HG03442 (cell line): ENCODE measurements at regions not wholly inside any gene's neighbourhood (a gene's known extent, or its start where the extent isn't known, plus 50 kb on each side); places are given as distances from the start of the nearest gene placed in this dataset.
"Not testable (repeated sequence)": the region's sequence is repeated elsewhere in the genome, so short reads cannot be mapped to it uniquely, and the experiment has no call there.

Source experiments
- ATAC-seq: cut with Tn5 transposase; IDR thresholded peaks from one replicate; pipeline ENCODE4 v1.9.1; 2021; ENCODE audit warnings: mild to moderate bottlenecking, moderate library complexity; ENCODE audit not compliant: unreplicated experiment

- ATAC-seq: no peak
Measured at GRCh38 chr9:107838766-107839165, 349.2 kb upstream of the KLF4 start.

GRCh38 chr9:107836300-107836699 lies 346.7 kb upstream of the KLF4 start:
- ATAC-seq: no peak

DNA sequence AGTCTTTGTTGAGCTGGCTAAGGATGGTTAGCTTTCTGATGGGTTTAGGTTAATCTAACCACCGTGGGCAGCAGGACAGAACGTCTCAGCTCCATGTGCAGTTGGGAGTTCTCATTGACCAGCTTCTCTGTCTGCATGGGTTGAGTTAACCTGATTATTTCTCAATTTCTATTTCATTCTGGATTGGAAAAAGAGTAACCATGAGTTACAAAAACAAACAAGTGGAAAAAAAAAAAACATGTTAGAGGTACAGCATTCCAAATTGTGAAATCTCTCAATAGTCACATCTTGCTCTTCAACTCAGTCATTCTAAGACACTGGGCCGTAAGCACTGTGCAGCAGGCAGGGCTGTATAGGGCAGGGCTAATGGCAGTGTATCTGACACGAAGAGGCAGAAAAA lies 343.7 kb upstream of the KLF4 start:
- no peak for ATAC-seq

GRCh38 chr9:107832871-107833270 lies 343.3 kb upstream of the KLF4 start:
- no peak for ATAC-seq

GRCh38 chr9:107830479-107830878 lies 340.9 kb upstream of the KLF4 start:
- no peak for ATAC-seq

GRCh38 chr9:107827884-107828283 lies 338.3 kb upstream of the KLF4 start:
- no peak for ATAC-seq

DNA sequence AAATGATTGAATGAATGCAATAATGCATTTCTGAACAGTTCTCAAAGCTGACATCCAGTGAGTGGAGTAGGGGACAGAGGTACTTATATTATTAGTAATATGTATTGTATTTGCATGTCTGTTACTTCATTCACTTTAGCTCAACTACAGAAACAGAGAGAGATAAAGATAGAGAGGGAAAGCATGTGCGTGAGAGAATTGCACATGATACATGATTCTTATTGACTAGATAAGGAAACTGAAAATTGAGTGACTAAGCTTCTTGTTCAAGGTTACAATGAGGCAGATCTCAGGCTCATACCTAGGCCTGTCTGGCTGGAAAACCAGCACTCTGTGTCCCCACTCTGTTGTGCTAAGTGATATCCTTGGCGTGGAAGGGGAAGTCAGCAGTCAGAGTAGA lies 337.7 kb upstream of the KLF4 start:
- peak; percentile 82 for ATAC-seq

DNA sequence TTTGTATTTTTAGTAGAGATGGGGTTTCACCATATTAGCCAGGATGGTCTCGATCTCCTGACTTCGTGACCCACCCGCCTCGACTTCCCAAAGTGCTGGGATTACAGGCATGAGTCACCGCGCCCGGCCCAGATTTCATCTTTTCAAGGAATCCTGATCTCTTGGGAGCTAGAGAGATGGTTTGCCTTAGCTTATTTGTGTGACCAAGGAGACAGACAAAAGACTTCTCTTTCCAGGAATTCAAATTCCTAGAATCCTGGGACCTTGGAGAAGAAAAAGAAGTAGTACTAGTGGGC lies 337.1 kb upstream of the KLF4 start:
- not testable (repeated sequence) for ATAC-seq

DNA sequence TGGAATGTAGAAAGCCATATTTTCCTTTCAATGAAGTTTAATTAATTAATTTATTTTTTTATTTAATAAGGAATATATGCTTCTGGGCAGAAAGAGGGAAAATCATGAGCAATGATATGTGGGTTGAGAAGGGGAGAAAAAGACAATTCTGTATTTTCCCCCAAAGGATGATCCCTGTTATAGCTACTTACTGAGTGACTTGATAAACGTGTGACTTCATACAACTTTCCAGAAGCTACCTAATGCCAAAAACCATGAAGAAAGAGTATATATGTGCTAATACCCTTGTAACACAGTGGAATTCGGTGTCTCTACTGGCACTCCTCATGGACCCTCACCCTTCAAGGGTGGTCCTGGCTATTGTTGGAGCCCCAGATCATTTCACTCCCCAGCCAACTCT lies 335.0 kb upstream of the KLF4 start:
- no peak for ATAC-seq

DNA sequence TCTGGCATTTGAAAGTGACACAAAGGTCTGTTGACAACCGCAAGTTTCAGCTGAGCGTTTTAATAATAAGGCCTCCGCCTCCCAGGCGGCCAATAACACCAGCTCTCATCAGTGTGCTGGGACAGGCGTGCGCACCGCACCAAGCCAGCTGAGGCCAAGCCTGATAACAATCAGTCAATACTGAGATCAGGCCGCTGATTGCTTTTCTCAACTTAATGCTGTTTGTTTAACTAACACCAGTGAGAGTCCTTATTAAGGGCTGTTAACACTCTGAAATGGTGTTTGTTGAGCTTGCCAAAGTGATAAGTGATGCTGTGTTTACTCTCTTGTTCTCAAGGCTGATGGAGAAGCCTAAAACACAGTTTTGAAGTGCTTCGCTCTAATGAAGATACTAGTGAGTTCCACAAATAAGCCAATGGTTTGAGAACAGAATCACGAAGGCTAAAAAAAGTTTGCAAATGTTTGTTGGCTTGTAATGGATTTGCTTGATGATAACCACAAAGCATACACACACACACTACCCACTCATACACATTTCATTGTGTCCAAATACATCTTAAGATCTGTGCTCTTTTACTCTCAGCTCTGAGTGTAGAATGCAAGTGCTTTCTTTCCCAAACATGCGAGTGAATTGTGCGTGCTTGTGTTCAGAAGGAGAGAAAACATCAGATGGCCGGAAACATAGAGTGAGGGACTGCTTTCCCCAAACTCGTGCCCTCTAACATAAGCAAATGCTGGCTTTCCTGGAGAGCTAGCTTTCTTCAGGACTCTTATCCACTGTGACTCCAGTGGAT lies 330.4 kb upstream of the KLF4 start:
- no peak for ATAC-seq

GRCh38 chr9:107818503-107818829 lies 328.9 kb upstream of the KLF4 start:
- ATAC-seq: not testable (repeated sequence)

DNA sequence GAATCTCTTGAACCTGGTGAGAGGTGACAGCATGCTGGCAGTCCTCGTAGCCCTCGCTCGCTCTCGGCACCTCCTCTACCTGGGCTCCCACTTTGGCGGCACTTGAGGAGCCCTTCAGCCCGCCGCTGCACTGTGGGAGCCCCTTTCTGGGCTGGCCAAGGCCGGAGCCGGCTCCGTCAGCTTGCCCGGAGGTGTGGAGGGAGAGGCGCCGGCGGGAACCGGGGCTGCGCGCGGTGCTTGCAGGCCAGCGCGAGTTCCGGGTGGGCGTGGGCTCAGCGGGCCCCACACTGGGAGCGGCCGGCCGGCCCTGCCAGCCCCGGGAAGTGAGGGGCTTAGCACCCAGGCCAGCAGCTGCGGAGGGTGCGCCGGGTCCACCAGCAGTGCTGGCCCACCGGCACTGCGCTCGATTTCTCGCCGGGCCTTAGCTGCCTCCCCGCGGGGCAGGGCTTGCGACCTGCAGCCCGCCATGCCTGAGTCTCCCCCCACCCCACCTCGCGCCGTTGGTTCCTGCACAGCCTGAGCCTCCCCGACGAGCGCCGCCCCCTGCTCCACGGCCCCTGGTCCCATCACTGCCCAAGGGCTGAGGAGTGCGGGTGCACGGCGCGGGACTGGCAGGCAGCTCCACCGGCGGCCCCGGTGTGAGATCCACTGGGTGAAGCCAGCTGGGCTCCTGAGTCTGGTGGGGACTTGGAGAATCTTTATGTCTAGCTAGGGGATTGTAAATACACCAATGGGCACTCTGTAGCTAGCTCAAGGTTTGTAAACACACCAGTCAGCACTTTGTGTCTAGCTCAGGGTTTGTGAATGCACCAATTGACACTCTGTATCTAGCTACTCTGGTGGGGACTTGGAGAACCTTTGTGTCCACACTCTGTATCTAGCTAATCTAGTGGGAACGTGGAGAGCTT lies 328.3 kb upstream of the KLF4 start:
- not testable (repeated sequence) for ATAC-seq

GRCh38 chr9:107816561-107817021 lies 327.0 kb upstream of the KLF4 start:
- peak; percentile 55 for ATAC-seq

DNA sequence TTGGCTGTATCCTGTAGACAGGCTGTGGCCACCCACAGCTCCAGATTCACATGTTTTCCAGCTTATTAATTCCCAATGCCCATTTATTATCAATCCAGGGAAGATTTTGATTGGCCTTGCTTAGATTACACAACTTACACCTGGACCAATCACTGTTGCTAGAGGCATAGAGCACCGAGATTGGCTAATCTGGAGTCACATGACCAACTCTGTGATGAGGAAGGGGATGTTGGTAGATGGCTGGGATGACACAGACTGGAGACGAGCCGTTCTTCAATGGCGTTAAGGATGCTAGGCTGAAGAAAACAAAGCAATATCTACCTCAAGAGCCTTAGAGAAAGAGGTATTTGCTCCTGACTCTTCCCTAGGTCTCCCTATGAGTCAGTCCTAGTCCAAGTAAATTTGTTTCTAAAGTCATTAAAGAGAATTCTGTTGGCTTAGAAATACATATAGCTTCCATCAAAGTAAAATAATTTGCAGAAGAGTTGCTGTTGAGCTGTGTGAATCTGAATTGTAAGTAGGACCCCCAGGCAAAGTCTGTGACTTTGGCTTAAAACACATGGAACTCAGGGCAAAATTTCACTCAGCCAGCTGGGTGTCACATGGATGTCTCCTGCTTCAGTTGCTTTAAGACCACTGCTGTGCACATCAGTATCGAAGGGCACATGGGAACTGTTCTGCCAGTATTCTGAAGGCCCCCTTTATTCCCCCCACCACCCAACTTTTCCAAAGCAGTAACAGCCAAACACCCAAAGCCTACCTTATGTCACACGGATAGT lies 326.4 kb upstream of the KLF4 start:
- peak; percentile 24 for ATAC-seq

- no peak for ATAC-seq
Measured at GRCh38 chr9:107813287-107813686, 323.7 kb upstream of the KLF4 start.

DNA sequence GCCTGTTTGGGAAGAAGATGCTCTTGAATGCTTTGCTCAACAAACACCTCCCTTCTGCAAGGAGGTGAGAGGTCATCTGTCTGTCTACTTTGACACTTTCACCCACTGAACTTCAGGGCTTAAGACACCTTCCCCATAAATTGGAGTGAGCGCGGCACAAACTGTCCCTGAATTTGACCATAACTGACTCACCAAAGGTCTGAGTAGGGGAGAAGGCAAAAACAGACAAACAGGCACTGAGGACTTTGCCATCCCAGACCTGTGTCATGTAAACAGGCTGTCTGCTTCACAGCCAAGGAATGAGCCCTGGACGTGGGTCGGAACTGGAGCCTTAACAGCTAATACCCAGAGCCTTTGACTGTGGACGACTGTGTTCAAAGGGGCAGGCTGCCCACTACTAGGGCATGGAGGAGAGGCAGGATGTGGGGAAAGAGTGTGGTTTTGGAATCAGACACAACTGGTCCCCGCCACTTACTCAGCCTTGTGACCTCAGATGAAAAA lies 320.9 kb upstream of the KLF4 start:
- ATAC-seq: no peak

DNA sequence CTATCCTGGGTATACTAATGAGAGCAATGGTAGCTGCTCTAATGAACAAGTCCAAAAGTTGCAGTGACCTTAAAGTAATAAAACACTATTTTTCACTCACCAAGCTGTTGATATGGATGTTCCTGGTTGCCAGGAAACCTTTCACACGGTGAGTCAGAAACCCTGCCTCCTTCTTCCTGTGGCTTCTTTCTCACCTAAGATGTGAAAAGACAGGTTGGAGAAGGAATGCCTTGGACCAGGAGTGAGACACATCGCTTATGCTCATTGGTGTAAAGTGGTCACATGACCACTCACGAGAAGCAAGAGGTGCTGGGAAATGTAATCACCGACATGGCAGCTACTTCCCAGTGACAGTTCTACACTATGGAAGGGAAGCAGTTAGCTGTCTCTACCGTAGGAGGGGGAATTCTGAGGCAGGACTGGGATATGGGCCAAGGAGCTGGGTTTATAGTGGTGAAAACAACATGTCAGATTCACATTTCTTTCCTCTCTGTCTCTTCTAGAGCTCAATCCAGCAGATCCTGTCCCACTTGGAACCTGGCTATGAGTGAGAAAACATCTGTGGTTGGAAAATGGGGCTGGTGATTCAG lies 320.4 kb upstream of the KLF4 start:
- ATAC-seq: no peak

DNA sequence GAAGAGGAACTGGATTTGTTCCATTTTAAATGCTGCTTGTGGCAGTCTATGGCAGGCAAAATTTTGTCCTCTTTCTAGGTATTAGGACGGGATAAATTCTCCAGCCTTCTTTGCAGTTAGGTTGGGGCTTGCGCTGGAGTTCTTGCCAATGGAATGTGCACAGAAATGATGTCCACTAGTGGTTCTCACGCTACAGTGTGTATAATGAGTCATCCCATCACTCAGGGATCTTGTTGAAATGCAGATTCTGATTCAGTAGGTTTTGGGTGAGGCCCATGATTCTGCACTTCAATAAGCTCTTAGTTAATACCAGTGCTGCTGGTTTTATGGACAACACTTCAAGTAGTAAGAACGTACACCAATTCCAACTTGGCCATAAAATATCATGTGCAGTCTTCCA lies 317.6 kb upstream of the KLF4 start:
- ATAC-seq: no peak

DNA sequence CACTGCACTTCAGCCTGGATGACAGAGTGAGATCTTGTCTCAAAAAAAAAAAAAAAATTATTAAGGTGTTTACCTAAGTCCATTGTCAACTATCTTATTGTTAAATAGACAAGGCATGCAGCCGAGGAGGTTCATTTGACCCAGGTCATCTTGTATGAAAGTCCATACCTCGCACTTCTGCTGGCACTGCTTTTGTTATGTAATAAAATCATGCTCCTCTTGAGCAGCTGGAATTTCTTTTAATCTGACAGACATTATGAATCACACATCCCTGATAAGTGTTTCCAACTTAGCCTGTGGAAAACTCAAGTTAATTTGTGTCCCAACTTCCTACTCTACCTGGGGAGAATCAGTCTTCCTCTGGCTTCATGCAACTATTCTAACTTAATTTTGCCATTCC lies 315.6 kb upstream of the KLF4 start:
- no peak for ATAC-seq

DNA sequence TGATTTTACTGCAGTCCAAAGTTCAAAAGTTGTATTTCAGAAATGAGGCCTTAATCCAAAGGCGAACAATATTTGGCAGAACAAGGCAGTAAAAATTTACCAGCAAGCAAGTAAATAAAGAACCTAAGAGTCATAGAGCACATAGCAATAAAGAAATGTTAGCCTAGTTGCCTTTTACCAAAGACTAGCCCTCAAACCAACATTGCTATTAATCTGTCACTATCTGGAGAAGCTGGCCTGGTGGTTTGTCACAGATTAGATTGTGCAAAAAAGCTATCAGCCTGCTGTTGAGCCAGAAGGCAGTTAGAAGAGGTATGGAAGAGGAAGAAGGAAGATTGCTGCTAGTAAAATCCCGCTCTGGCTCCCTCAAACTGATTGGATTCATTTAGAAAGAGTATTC lies 304.7 kb upstream of the KLF4 start:
- ATAC-seq: no peak

GRCh38 chr9:107793541-107793940 lies 304.0 kb upstream of the KLF4 start:
- no peak for ATAC-seq
